GM12878 (cell line): ENCODE measurements at regions not wholly inside any gene's neighbourhood (a gene's known extent, or its start where the extent isn't known, plus 50 kb on each side); places are given as distances from the start of the nearest gene placed in this dataset.

Experiments used
- ATAC-seq: fragments of 200-7000 bp; cut with Tn5 transposase; 3 replicates; pipeline ENCODE4 v1.9.1; 2020; ENCODE audit warnings: mild to moderate bottlenecking, moderate library complexity
- BruUV-seq: library from RNA; stranded (reverse); fragments of 400-500 nt; replicated peaks from 2 replicates; lab custom pipeline; 2021; lab: Mats Ljungman, UMichigan
- CTCF ChIA-PET: fragments of 300-600 bp; sonication (Branson Sonifier 250); formaldehyde crosslinking; extraction: SDS; loops from one replicate; lab custom pipeline; 2021; ENCODE audit warnings: inconsistent platforms; lab: Yijun Ruan, JAX
- POLR2A ChIA-PET: fragments of 350-600 bp; formaldehyde crosslinking; extraction: SDS; loops from one replicate; lab custom pipeline; 2021; ENCODE audit warnings: inconsistent platforms; lab: Charles Lee
- RAD21 ChIA-PET: fragments of 300-600 bp; sonication (Branson Sonifier 250); formaldehyde crosslinking; loops from one replicate; lab custom pipeline; 2023; ENCODE audit warnings: antibody characterized with exemption; ENCODE audit not compliant: unreplicated experiment; lab: Charles Lee
- SMC1A ChIA-PET: fragments of 300-600 bp; sonication (Branson Sonifier 250); formaldehyde crosslinking; loops from one replicate; lab custom pipeline; 2023; ENCODE audit not compliant: unreplicated experiment, uncharacterized antibody; lab: Charles Lee
- DNase-seq: peaks from one replicate; pipeline ENCODE4 v3.0.0-alpha.2; 2011; ENCODE audit warnings: low read depth, low spot score
- FAIRE-seq: peaks from 3 replicates; lab custom pipeline; 2011; peaks lifted over from hg19 to GRCh38; lab: Jason Lieb, UNC
- H2AFZ ChIP-seq: 2 replicates; pipeline ENCODE4 v1.6.0; 2011; ENCODE audit warnings: low read depth, low read length, control low read depth; ENCODE audit not compliant: control insufficient read depth
- H3K27ac ChIP-seq: 2 replicates; pipeline ENCODE4 v1.5.1; 2011; ENCODE audit warnings: control low read depth; ENCODE audit not compliant: control insufficient read depth, insufficient read depth
- H3K27me3 ChIP-seq, 2 experiments: replicated peaks in 1 of 2; 2 replicates each; pipeline versions ENCODE4 v1.6.0 to v1.6.1; 2011; ENCODE audit warnings: low read length in 1 of 2; ENCODE audit not compliant: control insufficient read depth in 2 of 2, insufficient read depth in 2 of 2
- H3K36me3 ChIP-seq, 2 experiments: 2 replicates each; pipeline ENCODE4 v1.5.1; 2011; ENCODE audit warnings: low read length in 1 of 2; ENCODE audit not compliant: control insufficient read depth in 2 of 2, insufficient read depth in 2 of 2
- H3K4me1 ChIP-seq: 2 replicates; pipeline ENCODE4 v1.6.1; 2011; ENCODE audit warnings: mild to moderate bottlenecking, low read length, moderate library complexity, mixed read lengths; ENCODE audit not compliant: control insufficient read depth, insufficient read depth
- H3K4me2 ChIP-seq: 2 replicates; pipeline ENCODE4 v1.6.0; 2011; ENCODE audit warnings: control low read depth; ENCODE audit not compliant: control insufficient read depth, insufficient read depth
- H3K4me3 ChIP-seq: fragments of 200-600 bp; sonication (generic); 2 replicates; pipeline ENCODE4 v1.5.1; 2016
- H3K79me2 ChIP-seq: 2 replicates; pipeline ENCODE4 v1.6.0; 2011; ENCODE audit warnings: low read length; ENCODE audit not compliant: control insufficient read depth, insufficient read depth
- H3K9ac ChIP-seq: 2 replicates; pipeline ENCODE4 v1.8.0; 2011; ENCODE audit warnings: low read length, control low read depth, mixed read lengths; ENCODE audit not compliant: control insufficient read depth, insufficient read depth
- H3K9me3 ChIP-seq: replicated peaks from 3 replicates; pipeline ENCODE4 v1.5.1; 2011; ENCODE audit warnings: mild to moderate bottlenecking, low read length; ENCODE audit not compliant: control insufficient read depth, insufficient read depth
- H4K20me1 ChIP-seq: 2 replicates; pipeline ENCODE4 v1.6.0; 2011; ENCODE audit not compliant: control insufficient read depth, insufficient read depth
- KAT2A ChIP-seq: conservative IDR thresholded peaks from 2 replicates; pipeline ENCODE4 v1.6.1; 2011; ENCODE audit warnings: low read depth, low read length; ENCODE audit not compliant: control insufficient read depth
- NFIC ChIP-seq: IDR thresholded peaks from 2 replicates; pipeline ENCODE4 v1.6.1; 2012; ENCODE audit warnings: low read depth, mild to moderate bottlenecking, inconsistent platforms, low read length, moderate library complexity
- WGBS: methylation state at CpG from one replicate; pipeline ENCODE4 v1.1.6; 2016; ENCODE audit warnings: low lambda C conversion rate; ENCODE audit not compliant: insufficient replicate concordance, insufficient coverage; ENCODE audit errors: missing lambda C conversion rate; 5-methylcytosine and 5-hydroxymethylcytosine counted together
- in situ Hi-C: fragments of 300-500 bp; cut with MboI; formaldehyde crosslinking; loops from 9 replicates; pipeline ENCODE4 v1.14.3; 2018; ENCODE audit warnings: mixed read lengths
- intact Hi-C: fragments of 100-400 bp; cut with micrococcal nuclease; formaldehyde crosslinking; loops from one replicate; pipeline ENCODE4 v1.14.2; 2022; ENCODE audit not compliant: unreplicated experiment
- TF ChIP-seq, protein P1 (sequence below): fragments of 450-650 bp; conservative IDR thresholded peaks from 2 replicates; pipeline ENCODE4 v1.6.1; 2017; ENCODE audit warnings: mild to moderate bottlenecking, moderate library complexity
- TF ChIP-seq, protein P2 (sequence below): IDR thresholded peaks from 2 replicates; pipeline ENCODE4 v1.6.1; 2012; ENCODE audit warnings: low read depth, low read length, improper control_type of control experiment
- TF ChIP-seq, protein P3 (sequence below): fragments of 150-350 bp; IDR thresholded peaks from 2 replicates; pipeline ENCODE4 v1.6.1; 2016; ENCODE audit warnings: low read depth, low read length
- TF ChIP-seq, protein P4 (sequence below): IDR thresholded peaks from 2 replicates; pipeline ENCODE4 v1.6.1; 2012; ENCODE audit warnings: improper control_type of control experiment, low read depth, low read length; ENCODE audit not compliant: insufficient replicate concordance

DNA sequence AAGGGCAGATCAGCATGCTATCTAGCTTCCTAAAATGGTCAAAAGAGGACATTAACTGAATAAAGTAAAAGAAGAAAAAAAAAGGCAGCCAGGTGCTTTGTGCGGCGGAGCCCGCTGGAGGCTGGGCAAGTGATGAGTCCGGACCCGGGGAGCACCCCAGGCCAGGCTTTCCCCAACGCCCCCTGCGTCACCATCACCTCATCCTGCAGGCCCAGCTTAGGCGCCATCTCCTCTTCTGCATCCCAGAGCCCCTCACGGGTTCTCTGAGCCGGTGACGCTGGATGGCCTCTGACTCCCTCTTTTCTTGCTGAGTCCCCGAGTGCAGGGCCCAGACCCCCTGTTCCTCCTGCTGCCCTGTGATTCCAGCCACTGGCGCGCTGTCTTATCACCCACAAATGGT is 250.1 kb downstream of the TBXT start:
- no TSS peak for BruUV-seq
- Histone ChIP-seq H3K9ac (no peak overlapping the region), H3K4me2 (no peak overlapping the region)

More for the DNA sequence above, 250.1 kb downstream of the TBXT start:
- Histone ChIP-seq H3K9me3 (no peaks in the 10 kb centered on the region), H2AFZ (no peak overlapping the region), H3K36me3 (no peaks in the 10 kb centered on the region), H3K79me2 (no peaks in the 10 kb centered on the region), H3K27ac (no peak overlapping the region), H4K20me1 (no peaks in the 10 kb centered on the region), H3K4me3 (no peak overlapping the region), H3K27me3 (no peaks in the 10 kb centered on the region; a peak in 1 of 4 replicates)
- no peak for ATAC-seq
- 59% methylated on average over 14 of the region's 14 CpGs for WGBS
- in situ Hi-C loops (no loop called here), intact Hi-C loops (no loop called here)
- no peak for DNase-seq
- ChIA-PET SMC1A (no interaction called here), CTCF (no interaction called here), RAD21 (no interaction called here), POLR2A (no interaction called here)
- FAIRE-seq, result no peak
- TF ChIP-seq NFIC (no peak), KAT2A (no peak)
- TF ChIP-seq, protein P1, sequence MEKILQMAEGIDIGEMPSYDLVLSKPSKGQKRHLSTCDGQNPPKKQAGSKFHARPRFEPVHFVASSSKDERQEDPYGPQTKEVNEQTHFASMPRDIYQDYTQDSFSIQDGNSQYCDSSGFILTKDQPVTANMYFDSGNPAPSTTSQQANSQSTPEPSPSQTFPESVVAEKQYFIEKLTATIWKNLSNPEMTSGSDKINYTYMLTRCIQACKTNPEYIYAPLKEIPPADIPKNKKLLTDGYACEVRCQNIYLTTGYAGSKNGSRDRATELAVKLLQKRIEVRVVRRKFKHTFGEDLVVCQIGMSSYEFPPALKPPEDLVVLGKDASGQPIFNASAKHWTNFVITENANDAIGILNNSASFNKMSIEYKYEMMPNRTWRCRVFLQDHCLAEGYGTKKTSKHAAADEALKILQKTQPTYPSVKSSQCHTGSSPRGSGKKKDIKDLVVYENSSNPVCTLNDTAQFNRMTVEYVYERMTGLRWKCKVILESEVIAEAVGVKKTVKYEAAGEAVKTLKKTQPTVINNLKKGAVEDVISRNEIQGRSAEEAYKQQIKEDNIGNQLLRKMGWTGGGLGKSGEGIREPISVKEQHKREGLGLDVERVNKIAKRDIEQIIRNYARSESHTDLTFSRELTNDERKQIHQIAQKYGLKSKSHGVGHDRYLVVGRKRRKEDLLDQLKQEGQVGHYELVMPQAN, result no peak
- TF ChIP-seq, protein P2, sequence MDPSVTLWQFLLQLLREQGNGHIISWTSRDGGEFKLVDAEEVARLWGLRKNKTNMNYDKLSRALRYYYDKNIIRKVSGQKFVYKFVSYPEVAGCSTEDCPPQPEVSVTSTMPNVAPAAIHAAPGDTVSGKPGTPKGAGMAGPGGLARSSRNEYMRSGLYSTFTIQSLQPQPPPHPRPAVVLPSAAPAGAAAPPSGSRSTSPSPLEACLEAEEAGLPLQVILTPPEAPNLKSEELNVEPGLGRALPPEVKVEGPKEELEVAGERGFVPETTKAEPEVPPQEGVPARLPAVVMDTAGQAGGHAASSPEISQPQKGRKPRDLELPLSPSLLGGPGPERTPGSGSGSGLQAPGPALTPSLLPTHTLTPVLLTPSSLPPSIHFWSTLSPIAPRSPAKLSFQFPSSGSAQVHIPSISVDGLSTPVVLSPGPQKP, result no peak
- TF ChIP-seq, protein P3, sequence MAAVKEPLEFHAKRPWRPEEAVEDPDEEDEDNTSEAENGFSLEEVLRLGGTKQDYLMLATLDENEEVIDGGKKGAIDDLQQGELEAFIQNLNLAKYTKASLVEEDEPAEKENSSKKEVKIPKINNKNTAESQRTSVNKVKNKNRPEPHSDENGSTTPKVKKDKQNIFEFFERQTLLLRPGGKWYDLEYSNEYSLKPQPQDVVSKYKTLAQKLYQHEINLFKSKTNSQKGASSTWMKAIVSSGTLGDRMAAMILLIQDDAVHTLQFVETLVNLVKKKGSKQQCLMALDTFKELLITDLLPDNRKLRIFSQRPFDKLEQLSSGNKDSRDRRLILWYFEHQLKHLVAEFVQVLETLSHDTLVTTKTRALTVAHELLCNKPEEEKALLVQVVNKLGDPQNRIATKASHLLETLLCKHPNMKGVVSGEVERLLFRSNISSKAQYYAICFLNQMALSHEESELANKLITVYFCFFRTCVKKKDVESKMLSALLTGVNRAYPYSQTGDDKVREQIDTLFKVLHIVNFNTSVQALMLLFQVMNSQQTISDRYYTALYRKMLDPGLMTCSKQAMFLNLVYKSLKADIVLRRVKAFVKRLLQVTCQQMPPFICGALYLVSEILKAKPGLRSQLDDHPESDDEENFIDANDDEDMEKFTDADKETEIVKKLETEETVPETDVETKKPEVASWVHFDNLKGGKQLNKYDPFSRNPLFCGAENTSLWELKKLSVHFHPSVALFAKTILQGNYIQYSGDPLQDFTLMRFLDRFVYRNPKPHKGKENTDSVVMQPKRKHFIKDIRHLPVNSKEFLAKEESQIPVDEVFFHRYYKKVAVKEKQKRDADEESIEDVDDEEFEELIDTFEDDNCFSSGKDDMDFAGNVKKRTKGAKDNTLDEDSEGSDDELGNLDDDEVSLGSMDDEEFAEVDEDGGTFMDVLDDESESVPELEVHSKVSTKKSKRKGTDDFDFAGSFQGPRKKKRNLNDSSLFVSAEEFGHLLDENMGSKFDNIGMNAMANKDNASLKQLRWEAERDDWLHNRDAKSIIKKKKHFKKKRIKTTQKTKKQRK, result no peak
- TF ChIP-seq, protein P4, sequence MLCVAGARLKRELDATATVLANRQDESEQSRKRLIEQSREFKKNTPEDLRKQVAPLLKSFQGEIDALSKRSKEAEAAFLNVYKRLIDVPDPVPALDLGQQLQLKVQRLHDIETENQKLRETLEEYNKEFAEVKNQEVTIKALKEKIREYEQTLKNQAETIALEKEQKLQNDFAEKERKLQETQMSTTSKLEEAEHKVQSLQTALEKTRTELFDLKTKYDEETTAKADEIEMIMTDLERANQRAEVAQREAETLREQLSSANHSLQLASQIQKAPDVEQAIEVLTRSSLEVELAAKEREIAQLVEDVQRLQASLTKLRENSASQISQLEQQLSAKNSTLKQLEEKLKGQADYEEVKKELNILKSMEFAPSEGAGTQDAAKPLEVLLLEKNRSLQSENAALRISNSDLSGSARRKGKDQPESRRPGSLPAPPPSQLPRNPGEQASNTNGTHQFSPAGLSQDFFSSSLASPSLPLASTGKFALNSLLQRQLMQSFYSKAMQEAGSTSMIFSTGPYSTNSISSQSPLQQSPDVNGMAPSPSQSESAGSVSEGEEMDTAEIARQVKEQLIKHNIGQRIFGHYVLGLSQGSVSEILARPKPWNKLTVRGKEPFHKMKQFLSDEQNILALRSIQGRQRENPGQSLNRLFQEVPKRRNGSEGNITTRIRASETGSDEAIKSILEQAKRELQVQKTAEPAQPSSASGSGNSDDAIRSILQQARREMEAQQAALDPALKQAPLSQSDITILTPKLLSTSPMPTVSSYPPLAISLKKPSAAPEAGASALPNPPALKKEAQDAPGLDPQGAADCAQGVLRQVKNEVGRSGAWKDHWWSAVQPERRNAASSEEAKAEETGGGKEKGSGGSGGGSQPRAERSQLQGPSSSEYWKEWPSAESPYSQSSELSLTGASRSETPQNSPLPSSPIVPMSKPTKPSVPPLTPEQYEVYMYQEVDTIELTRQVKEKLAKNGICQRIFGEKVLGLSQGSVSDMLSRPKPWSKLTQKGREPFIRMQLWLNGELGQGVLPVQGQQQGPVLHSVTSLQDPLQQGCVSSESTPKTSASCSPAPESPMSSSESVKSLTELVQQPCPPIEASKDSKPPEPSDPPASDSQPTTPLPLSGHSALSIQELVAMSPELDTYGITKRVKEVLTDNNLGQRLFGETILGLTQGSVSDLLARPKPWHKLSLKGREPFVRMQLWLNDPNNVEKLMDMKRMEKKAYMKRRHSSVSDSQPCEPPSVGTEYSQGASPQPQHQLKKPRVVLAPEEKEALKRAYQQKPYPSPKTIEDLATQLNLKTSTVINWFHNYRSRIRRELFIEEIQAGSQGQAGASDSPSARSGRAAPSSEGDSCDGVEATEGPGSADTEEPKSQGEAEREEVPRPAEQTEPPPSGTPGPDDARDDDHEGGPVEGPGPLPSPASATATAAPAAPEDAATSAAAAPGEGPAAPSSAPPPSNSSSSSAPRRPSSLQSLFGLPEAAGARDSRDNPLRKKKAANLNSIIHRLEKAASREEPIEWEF, result no peak
- TF ChIP-seq, all 136 proteins: peak for 0
- no peaks in the 10 kb centered on the region for H3K4me1 ChIP-seq
